Activated naive CD8-positive, alpha-beta T cell treated with anti-CD3 and anti-CD28 coated beads for 36 hours (primary cell): ENCODE measurements at regions not wholly inside any gene's neighbourhood (a gene's known extent, or its start where the extent isn't known, plus 50 kb on each side); places are given as distances from the start of the nearest gene placed in this dataset.
A peak's percentile ranks its signal among the peaks of the same experiment; 100 is the strongest.
"Not testable (repeated sequence)": the region's sequence is repeated elsewhere in the genome, so short reads cannot be mapped to it uniquely, and the experiment has no call there.

Experiments used
- DNase-seq: peaks from one replicate; pipeline ENCODE4 v3.0.0; 2021
- H3K27ac Mint-ChIP-seq: one replicate; pipeline ENCODE4 v1.8.0; 2022; ENCODE audit warnings: mild to moderate bottlenecking, moderate library complexity, mixed read lengths
- H3K27me3 Mint-ChIP-seq: one replicate; pipeline ENCODE4 v1.8.0; 2022; ENCODE audit warnings: mild to moderate bottlenecking, mixed read lengths
- H3K36me3 Mint-ChIP-seq: one replicate; pipeline ENCODE4 v1.8.0; 2021; ENCODE audit warnings: mild to moderate bottlenecking, mixed read lengths
- H3K4me1 Mint-ChIP-seq: one replicate; pipeline ENCODE4 v1.8.0; 2021; ENCODE audit warnings: mixed read lengths
- H3K4me3 Mint-ChIP-seq: one replicate; pipeline ENCODE4 v1.8.0; 2022; ENCODE audit warnings: mild to moderate bottlenecking, moderate library complexity, mixed read lengths
- H3K9me3 Mint-ChIP-seq: one replicate; pipeline ENCODE4 v1.8.0; 2022; ENCODE audit warnings: mixed read lengths

- Mint-ChIP-seq H3K36me3 (peaks cover 7% of the 10 kb centered on the region), H3K27me3 (no peaks in the 10 kb centered on the region), H3K27ac (no peak overlapping the region), H3K4me3 (no peak overlapping the region), H3K4me1 (peaks cover 12% of the 10 kb centered on the region), H3K9me3 (peaks cover 4% of the 10 kb centered on the region)
- DNase-seq = no peak
Measured at GRCh38 chr12:46557539-46558373, 185.2 kb upstream of the SLC38A2 start.

- H3K27me3 Mint-ChIP-seq = no peaks in the 10 kb centered on the region
- peaks cover 9% of the 10 kb centered on the region for H3K36me3 Mint-ChIP-seq
- no peak for DNase-seq
- H3K4me1 Mint-ChIP-seq = peaks cover 7% of the 10 kb centered on the region
- H3K9me3 Mint-ChIP-seq = peaks cover 4% of the 10 kb centered on the region
- no peak overlapping the region for H3K4me3 Mint-ChIP-seq
- H3K27ac Mint-ChIP-seq = no peak overlapping the region
Measured at GRCh38 chr12:46556819-46557524, 184.4 kb upstream of the SLC38A2 start.

GRCh38 chr12:46556105-46556559, 183.6 kb upstream of the SLC38A2 start:
- Mint-ChIP-seq H3K36me3 (peaks cover 10% of the 10 kb centered on the region), H3K4me1 (peaks cover 11% of the 10 kb centered on the region), H3K9me3 (peaks cover 4% of the 10 kb centered on the region), H3K4me3 (no peak overlapping the region), H3K27ac (no peak overlapping the region), H3K27me3 (no peaks in the 10 kb centered on the region)
- no peak for DNase-seq

- no peak overlapping the region for H3K27ac Mint-ChIP-seq
- peaks cover 6% of the 10 kb centered on the region for H3K9me3 Mint-ChIP-seq
- peaks cover 14% of the 10 kb centered on the region for H3K36me3 Mint-ChIP-seq
- H3K4me3 Mint-ChIP-seq = no peak overlapping the region
- no peaks in the 10 kb centered on the region for H3K27me3 Mint-ChIP-seq
- no peak for DNase-seq
- peaks cover 16% of the 10 kb centered on the region for H3K4me1 Mint-ChIP-seq
Measured at GRCh38 chr12:46555406-46555852, 182.9 kb upstream of the SLC38A2 start.

GRCh38 chr12:46554460-46554859, 181.9 kb upstream of the SLC38A2 start:
- peaks cover 17% of the 10 kb centered on the region for H3K36me3 Mint-ChIP-seq
- peaks cover 26% of the 10 kb centered on the region for H3K4me1 Mint-ChIP-seq
- H3K27ac Mint-ChIP-seq = no peak overlapping the region
- no peak for DNase-seq
- no peak overlapping the region for H3K4me3 Mint-ChIP-seq
- H3K9me3 Mint-ChIP-seq = peaks cover 6% of the 10 kb centered on the region
- no peaks in the 10 kb centered on the region for H3K27me3 Mint-ChIP-seq

- H3K9me3 Mint-ChIP-seq = peaks cover 6% of the 10 kb centered on the region
- H3K36me3 Mint-ChIP-seq = peaks cover 17% of the 10 kb centered on the region
- peaks cover 31% of the 10 kb centered on the region for H3K4me1 Mint-ChIP-seq
- no peak overlapping the region for H3K4me3 Mint-ChIP-seq
- no peak overlapping the region for H3K27ac Mint-ChIP-seq
- DNase-seq = no peak
- H3K27me3 Mint-ChIP-seq = no peaks in the 10 kb centered on the region
Measured at GRCh38 chr12:46553911-46554310, 181.3 kb upstream of the SLC38A2 start.

GRCh38 chr12:46553266-46553665, 180.7 kb upstream of the SLC38A2 start:
- no peak overlapping the region for H3K27ac Mint-ChIP-seq
- no peak overlapping the region for H3K4me3 Mint-ChIP-seq
- DNase-seq = no peak
- peaks cover 6% of the 10 kb centered on the region for H3K9me3 Mint-ChIP-seq
- H3K36me3 Mint-ChIP-seq = peaks cover 22% of the 10 kb centered on the region
- H3K27me3 Mint-ChIP-seq = no peaks in the 10 kb centered on the region
- peaks cover 37% of the 10 kb centered on the region for H3K4me1 Mint-ChIP-seq

- H3K4me1 Mint-ChIP-seq = peaks cover 56% of the 10 kb centered on the region
Measured at GRCh38 chr12:46550266-46550879, 177.8 kb upstream of the SLC38A2 start.

GRCh38 chr12:46549527-46550265, 177.1 kb upstream of the SLC38A2 start:
- Mint-ChIP-seq H3K27ac (peak overlapping the region; percentile 97), H3K27me3 (no peaks in the 10 kb centered on the region), H3K36me3 (peaks cover 25% of the 10 kb centered on the region), H3K4me1 (peaks cover 56% of the 10 kb centered on the region), H3K4me3 (peak overlapping the region; percentile 70), H3K9me3 (peaks cover 10% of the 10 kb centered on the region)
- DNase-seq = peak; percentile 55

More at GRCh38 chr12:46550266-46550879, 177.8 kb upstream of the SLC38A2 start:
- H3K36me3 Mint-ChIP-seq = peaks cover 29% of the 10 kb centered on the region
- H3K27me3 Mint-ChIP-seq = no peaks in the 10 kb centered on the region
- DNase-seq = no peak
- peak overlapping the region; percentile 97 for H3K27ac Mint-ChIP-seq
- peak overlapping the region; percentile 70 for H3K4me3 Mint-ChIP-seq
- peaks cover 11% of the 10 kb centered on the region for H3K9me3 Mint-ChIP-seq

- peaks cover 56% of the 10 kb centered on the region for H3K4me1 Mint-ChIP-seq
Measured at GRCh38 chr12:46548605-46549071, 176.1 kb upstream of the SLC38A2 start.

GRCh38 chr12:46547421-46548354, 175.1 kb upstream of the SLC38A2 start:
- peaks cover 54% of the 10 kb centered on the region for H3K4me1 Mint-ChIP-seq
- H3K4me3 Mint-ChIP-seq = no peak overlapping the region
- peak overlapping the region; percentile 61 for H3K27ac Mint-ChIP-seq
- no peak for DNase-seq
- H3K36me3 Mint-ChIP-seq = peaks cover 36% of the 10 kb centered on the region
- peaks cover 19% of the 10 kb centered on the region for H3K9me3 Mint-ChIP-seq
- no peaks in the 10 kb centered on the region for H3K27me3 Mint-ChIP-seq

More at GRCh38 chr12:46548605-46549071, 176.1 kb upstream of the SLC38A2 start:
- no peaks in the 10 kb centered on the region for H3K27me3 Mint-ChIP-seq
- DNase-seq = no peak
- peaks cover 33% of the 10 kb centered on the region for H3K36me3 Mint-ChIP-seq
- H3K9me3 Mint-ChIP-seq = peaks cover 15% of the 10 kb centered on the region
- H3K27ac Mint-ChIP-seq = peak overlapping the region; percentile 97
- no peak overlapping the region for H3K4me3 Mint-ChIP-seq

GRCh38 chr12:46546634-46547273, 174.2 kb upstream of the SLC38A2 start:
- peaks cover 35% of the 10 kb centered on the region for H3K36me3 Mint-ChIP-seq
- H3K27ac Mint-ChIP-seq = peak overlapping the region; percentile 61
- no peaks in the 10 kb centered on the region for H3K27me3 Mint-ChIP-seq
- H3K9me3 Mint-ChIP-seq = peaks cover 19% of the 10 kb centered on the region
- peaks cover 54% of the 10 kb centered on the region for H3K4me1 Mint-ChIP-seq
- H3K4me3 Mint-ChIP-seq = peak overlapping the region; percentile 20
- peak; percentile 8 for DNase-seq

- peaks cover 30% of the 10 kb centered on the region for H3K9me3 Mint-ChIP-seq
- not testable (repeated sequence) for H3K4me3 Mint-ChIP-seq, H3K27me3 Mint-ChIP-seq, H3K27ac Mint-ChIP-seq, DNase-seq
- H3K4me1 Mint-ChIP-seq = peaks cover 24% of the 10 kb centered on the region
- peaks cover 26% of the 10 kb centered on the region for H3K36me3 Mint-ChIP-seq
Measured at GRCh38 chr12:46543378-46543795, 170.8 kb upstream of the SLC38A2 start.
